Aorta (tissue), 5 donors: ENCODE measurements at regions not wholly inside any gene's neighbourhood (a gene's known extent, or its start where the extent isn't known, plus 50 kb on each side); places are given as distances from the start of the nearest gene placed in this dataset.

Experiments
- ATAC-seq: fragments of 200-7000 bp; cut with Tn5 transposase; one replicate; pipeline ENCODE4 v1.9.1; 2022; ENCODE audit warnings: moderate library complexity; ENCODE audit not compliant: low FRiP score
- DNase-seq, 2 donors: peaks; one replicate each; pipeline ENCODE4 v3.0.0-alpha.2; 2020
- H3K27ac ChIP-seq, 2 donors: one replicate each; pipeline ENCODE4 v1.5.1; 2013; ENCODE audit warnings: low read length in 2 of 2, mild to moderate bottlenecking in 2 of 2, moderate library complexity in 2 of 2, control low read depth in 1 of 2, inconsistent platforms in 1 of 2, low read depth in 1 of 2
- H3K27me3 ChIP-seq, 2 donors: one replicate each; pipeline ENCODE4 v1.6.1; 2013; ENCODE audit warnings: control low read depth in 1 of 2, low read length in 1 of 2, mild to moderate bottlenecking in 1 of 2, moderate library complexity in 1 of 2; ENCODE audit not compliant: insufficient read depth in 2 of 2, control insufficient read depth in 1 of 2
- H3K36me3 ChIP-seq, 2 donors: one replicate each; pipeline ENCODE4 v1.6.1; 2013; ENCODE audit warnings: control low read depth in 1 of 2, low read length in 1 of 2, mild to moderate bottlenecking in 1 of 2; ENCODE audit not compliant: insufficient read depth in 2 of 2, control insufficient read depth in 1 of 2
- H3K4me1 ChIP-seq, 2 donors: one replicate each; pipeline ENCODE4 v1.6.1; 2013; ENCODE audit warnings: low read length in 2 of 2, control low read depth in 1 of 2, mild to moderate bottlenecking in 1 of 2, moderate library complexity in 1 of 2; ENCODE audit not compliant: insufficient read depth in 2 of 2, control insufficient read depth in 1 of 2
- H3K4me3 ChIP-seq, 2 donors: one replicate each; pipeline ENCODE4 v1.5.1; 2013; ENCODE audit warnings: low read length in 2 of 2, control low read depth in 1 of 2, mild to moderate bottlenecking in 1 of 2
- H3K9me3 ChIP-seq: one replicate; pipeline ENCODE4 v1.6.1; 2013; ENCODE audit warnings: mild to moderate bottlenecking, low read length; ENCODE audit not compliant: control insufficient read depth
- WGBS, 2 donors: extraction: QIAGEN DNeasy Blood & Tissue Kit; methylation state at CpG; one replicate each; pipeline ENCODE4 v1.1.7; 2013; 5-methylcytosine and 5-hydroxymethylcytosine counted together
- intact Hi-C, 2 donors: fragments of 100-400 bp; cut with DNase I; formaldehyde crosslinking; loops; one replicate each; pipeline versions ENCODE4 v1.14.2 to v1.15.0; 2022
- donor health status: healthy with polysubstance abuse.
- donor health status: Bipolar disorder and iron deficiency.
- donor health status: DM: no; HTN: no; CAD: no.
- donor health status: DM: no; HTN: no; CAD: no.
- donor health status: DM: yes; HTN: yes; CAD: no.

GRCh38 chr1:181264821-181265220, 176.3 kb downstream of the IER5 start:
- intact Hi-C loops: no loop called here
- 57 to 59% methylated on average over 3 of the region's 3 CpGs for WGBS, 2 donors

GRCh38 chr1:181284978-181285377, 196.5 kb downstream of the IER5 start:
- Histone ChIP-seq H3K4me3 (no peak overlapping the region), H3K36me3 (no peaks in the 10 kb centered on the region)
- no peak for ATAC-seq

More at GRCh38 chr1:181264821-181265220, 176.3 kb downstream of the IER5 start:
- Histone ChIP-seq H3K27ac (no peak overlapping the region), H3K27me3 (no peaks in the 10 kb centered on the region), H3K9me3 (peaks cover 2% of the 10 kb centered on the region), H3K4me1 (no peaks in the 10 kb centered on the region), H3K36me3 (no peaks in the 10 kb centered on the region), H3K4me3 (no peak overlapping the region)
- DNase-seq: no peak
- no peak for ATAC-seq

GRCh38 chr1:181295217-181295616, 188.1 kb upstream of the CACNA1E start:
- H3K36me3 ChIP-seq: no peaks in the 10 kb centered on the region
- DNase-seq (no peak), ATAC-seq (no peak)
- H3K27ac ChIP-seq: no peak overlapping the region
- H3K27me3 ChIP-seq: no peaks in the 10 kb centered on the region
- no peaks in the 10 kb centered on the region for H3K4me1 ChIP-seq
- H3K9me3 ChIP-seq: no peaks in the 10 kb centered on the region
- no peak overlapping the region for H3K4me3 ChIP-seq
- 25 to 45% methylated on average over 3 of the region's 3 CpGs for WGBS, 2 donors
- intact Hi-C loops: loop anchor here in 1 of 2 donors (5.0 kb wide), 1 partner anchor 73 kb away; no protein-coding TSS in a partner anchor

More at GRCh38 chr1:181284978-181285377, 196.5 kb downstream of the IER5 start:
- Histone ChIP-seq H3K27me3 (no peaks in the 10 kb centered on the region), H3K27ac (no peak overlapping the region), H3K4me1 (no peaks in the 10 kb centered on the region), H3K9me3 (no peaks in the 10 kb centered on the region)
- intact Hi-C loops: no loop called here
- no peak for DNase-seq

- H3K4me3 ChIP-seq: no peak overlapping the region
- no peaks in the 10 kb centered on the region for H3K9me3 ChIP-seq
- intact Hi-C loops: loop anchor here in 1 of 2 donors (5.0 kb wide), 1 partner anchor 74 kb away; no protein-coding TSS in a partner anchor
- ATAC-seq: no peak
- no peak overlapping the region for H3K27ac ChIP-seq
- H3K4me1 ChIP-seq: no peaks in the 10 kb centered on the region
- 46 to 56% methylated on average over 2 of the region's 2 CpGs for WGBS, 2 donors
- no peaks in the 10 kb centered on the region for H3K36me3 ChIP-seq
- no peaks in the 10 kb centered on the region for H3K27me3 ChIP-seq
- no peak for DNase-seq
Measured at GRCh38 chr1:181296180-181296579, 187.1 kb upstream of the CACNA1E start.

- Histone ChIP-seq H3K27ac (no peak overlapping the region), H3K9me3 (peaks cover 3% of the 10 kb centered on the region), H3K4me3 (no peak overlapping the region), H3K27me3 (no peaks in the 10 kb centered on the region), H3K36me3 (no peaks in the 10 kb centered on the region), H3K4me1 (no peaks in the 10 kb centered on the region)
- DNase-seq (no peak), ATAC-seq (no peak)
- 12 to 13% methylated on average over 3 of the region's 3 CpGs for WGBS, 2 donors
- intact Hi-C loops: no loop called here
Measured at GRCh38 chr1:181308098-181308497, 175.2 kb upstream of the CACNA1E start.

GRCh38 chr1:181310560-181310959, 172.8 kb upstream of the CACNA1E start:
- H3K4me3 ChIP-seq: no peak overlapping the region

GRCh38 chr1:181312946-181313345, 170.4 kb upstream of the CACNA1E start:
- WGBS, 2 donors: 28 to 32% methylated on average over 4 of the region's 4 CpGs
- H3K4me3 ChIP-seq: no peak overlapping the region
- intact Hi-C loops: no loop called here
- H3K36me3 ChIP-seq: no peaks in the 10 kb centered on the region
- H3K4me1 ChIP-seq: no peaks in the 10 kb centered on the region
- no peaks in the 10 kb centered on the region for H3K9me3 ChIP-seq
- H3K27me3 ChIP-seq: no peaks in the 10 kb centered on the region
- no peak overlapping the region for H3K27ac ChIP-seq
- ATAC-seq (no peak), DNase-seq (no peak)

More at GRCh38 chr1:181310560-181310959, 172.8 kb upstream of the CACNA1E start:
- intact Hi-C loops: no loop called here
- WGBS, 2 donors: 50 to 65% methylated on average over 2 of the region's 2 CpGs
- DNase-seq: no peak
- Histone ChIP-seq H3K36me3 (no peaks in the 10 kb centered on the region), H3K4me1 (no peaks in the 10 kb centered on the region), H3K9me3 (peaks cover 2% of the 10 kb centered on the region), H3K27me3 (no peaks in the 10 kb centered on the region), H3K27ac (no peak overlapping the region)
- ATAC-seq: no peak

GRCh38 chr1:181313466-181313865, 169.9 kb upstream of the CACNA1E start:
- Histone ChIP-seq H3K27ac (no peak overlapping the region), H3K4me3 (no peak overlapping the region), H3K36me3 (no peaks in the 10 kb centered on the region), H3K27me3 (no peaks in the 10 kb centered on the region), H3K4me1 (no peaks in the 10 kb centered on the region), H3K9me3 (no peaks in the 10 kb centered on the region)
- intact Hi-C loops: no loop called here
- DNase-seq: no peak
- whole genome bisulfite sequencing, 2 donors: 46 to 62% methylated on average over 2 of the region's 2 CpGs
- no peak for ATAC-seq

GRCh38 chr1:181314010-181314409, 169.3 kb upstream of the CACNA1E start:
- ATAC-seq (no peak), DNase-seq (no peak)
- Histone ChIP-seq H3K9me3 (no peaks in the 10 kb centered on the region), H3K4me3 (no peak overlapping the region), H3K27ac (no peak overlapping the region), H3K27me3 (no peaks in the 10 kb centered on the region), H3K36me3 (no peaks in the 10 kb centered on the region), H3K4me1 (no peaks in the 10 kb centered on the region)
- intact Hi-C loops: no loop called here
- WGBS, 2 donors: 66 to 80% methylated on average over 3 of the region's 3 CpGs
